DMS53 treated with DMSO at 0.1 percent for 48 hours (cell line): ENCODE measurements at regions not wholly inside any gene's neighbourhood (a gene's known extent, or its start where the extent isn't known, plus 50 kb on each side); places are given as distances from the start of the nearest gene placed in this dataset.
"Not testable (repeated sequence)": the region's sequence is repeated elsewhere in the genome, so short reads cannot be mapped to it uniquely, and the experiment has no call there.

Source experiments
- DNase-seq: peaks from one replicate; lab custom pipeline; 2025; ENCODE audit not compliant: unreplicated experiment; lab: John Stamatoyannopoulos, UW

DNA sequence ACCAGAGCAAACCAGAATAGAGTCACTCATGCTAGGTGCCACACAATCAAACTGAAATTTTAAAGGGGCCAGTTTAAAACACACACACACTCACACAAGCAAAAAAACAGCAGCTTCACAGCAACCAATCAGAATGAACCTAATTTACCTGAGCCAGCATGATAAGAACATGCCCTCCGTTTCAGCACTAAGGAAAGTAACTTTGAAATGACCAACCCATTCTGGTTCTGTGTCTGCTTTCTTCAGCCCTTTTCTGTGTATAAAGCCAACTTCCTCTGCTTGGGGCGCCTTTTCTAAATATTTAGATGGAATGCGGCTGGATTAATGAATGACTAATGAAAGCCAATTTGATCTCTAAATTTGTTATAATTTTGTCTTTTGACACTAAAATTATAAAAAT, 629.1 kb downstream of the ZEB2 start:
- no peak for DNase-seq

DNA sequence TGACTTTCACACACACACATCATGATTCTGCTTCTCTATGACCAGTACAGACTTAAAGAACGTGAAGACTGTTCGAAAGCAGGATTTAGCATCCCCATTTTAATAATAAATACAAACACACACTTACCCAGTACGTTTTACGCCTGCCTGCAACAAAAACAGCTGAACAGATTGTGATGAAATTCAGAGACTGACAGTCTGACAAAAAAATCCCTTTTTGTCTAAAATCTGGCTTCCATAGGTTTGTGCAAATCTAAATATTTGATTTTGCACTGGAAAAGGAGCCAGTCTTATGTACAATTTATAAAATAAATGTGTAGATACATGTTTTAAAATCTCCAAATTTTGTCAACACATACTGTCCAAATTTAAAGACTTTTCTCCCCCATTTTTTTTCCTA, 630.7 kb downstream of the ZEB2 start:
- DNase-seq: no peak

DNA sequence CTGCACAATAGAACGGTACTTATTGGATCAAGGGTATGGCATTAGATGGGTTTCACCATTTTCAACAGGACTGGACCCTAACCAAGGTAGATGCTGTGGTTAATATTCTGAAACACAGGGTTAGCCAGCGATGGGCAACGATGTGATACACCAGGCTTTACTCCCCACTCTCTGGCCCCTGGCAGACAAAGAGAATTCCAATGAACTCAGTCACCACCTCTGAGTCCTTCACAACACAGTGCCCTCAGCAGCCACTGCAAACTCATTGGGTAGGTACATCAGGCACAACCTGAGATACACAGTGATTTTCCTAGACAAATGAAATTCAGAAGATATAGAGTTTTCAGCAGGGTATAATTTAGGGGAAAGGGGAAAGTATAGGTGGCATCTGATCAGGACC, 634.5 kb downstream of the ZEB2 start:
- no peak for DNase-seq

DNA sequence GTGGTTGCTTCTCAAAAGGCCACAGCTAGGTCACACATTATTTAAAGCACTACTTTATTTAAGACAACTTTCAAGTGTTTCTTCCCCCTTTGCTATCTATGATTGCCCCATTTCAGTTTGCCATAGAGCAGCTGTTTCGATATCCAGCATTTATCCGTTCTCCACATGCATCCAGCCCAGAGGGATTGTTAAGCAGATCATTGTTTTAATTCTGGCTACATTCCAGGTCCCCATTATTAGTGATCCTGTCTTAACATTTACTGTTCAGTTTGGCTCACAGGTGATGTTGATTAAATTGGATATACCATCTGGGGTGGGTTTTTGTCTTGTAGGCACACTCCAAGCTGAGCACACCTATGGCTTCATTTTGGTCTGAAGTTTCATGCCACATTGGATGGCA, 638.7 kb downstream of the ZEB2 start:
- DNase-seq: no peak

DNA sequence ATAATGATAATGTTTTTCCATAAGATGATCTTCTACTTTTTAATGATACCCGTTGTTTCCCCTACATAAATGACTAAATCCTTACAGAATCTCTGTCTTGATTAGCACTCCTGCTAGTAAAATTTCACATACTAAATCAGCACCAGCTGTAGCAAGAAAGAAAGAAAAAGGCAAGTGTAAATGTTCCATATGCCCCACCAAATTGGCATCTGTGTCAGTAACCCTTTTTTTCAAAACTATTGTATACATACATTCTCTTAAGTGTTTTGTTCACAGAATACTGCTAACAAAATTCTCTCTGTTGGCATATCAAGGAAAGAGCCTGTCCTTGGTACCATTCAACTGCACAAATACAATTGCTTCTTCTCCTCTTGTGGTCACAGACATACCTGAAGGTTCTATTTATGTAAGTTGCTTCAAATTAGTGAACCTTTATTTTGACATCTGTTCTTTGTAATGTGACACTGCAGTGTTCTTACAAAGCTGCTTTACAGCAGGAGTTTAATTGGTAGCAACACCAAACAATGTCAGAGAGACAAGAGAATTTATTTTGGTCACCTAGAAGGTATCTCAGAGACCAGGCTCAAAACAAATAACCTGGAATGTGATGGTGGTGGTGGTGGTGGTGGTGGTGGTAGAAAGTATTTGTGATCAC, 641.9 kb downstream of the ZEB2 start:
- no peak for DNase-seq

DNA sequence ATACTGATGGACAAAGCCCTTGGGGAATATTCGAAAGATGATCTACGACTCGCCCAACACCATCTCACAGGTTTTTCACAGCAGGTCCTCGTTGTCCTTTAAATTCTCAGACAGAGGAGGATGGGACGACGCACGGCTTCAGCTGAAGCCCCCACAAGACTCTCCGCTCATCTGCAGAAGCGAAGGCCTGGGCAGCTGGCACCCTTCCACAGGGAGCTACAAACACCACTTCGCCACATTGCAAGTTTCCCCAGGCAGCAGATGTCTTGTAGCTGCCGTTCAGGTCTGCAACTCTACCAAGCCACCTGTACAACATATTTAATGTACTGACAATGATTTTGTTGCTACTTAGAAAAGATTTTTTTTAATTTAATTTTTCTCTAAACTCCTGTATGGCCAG, 642.9 kb downstream of the ZEB2 start:
- DNase-seq: no peak

DNA sequence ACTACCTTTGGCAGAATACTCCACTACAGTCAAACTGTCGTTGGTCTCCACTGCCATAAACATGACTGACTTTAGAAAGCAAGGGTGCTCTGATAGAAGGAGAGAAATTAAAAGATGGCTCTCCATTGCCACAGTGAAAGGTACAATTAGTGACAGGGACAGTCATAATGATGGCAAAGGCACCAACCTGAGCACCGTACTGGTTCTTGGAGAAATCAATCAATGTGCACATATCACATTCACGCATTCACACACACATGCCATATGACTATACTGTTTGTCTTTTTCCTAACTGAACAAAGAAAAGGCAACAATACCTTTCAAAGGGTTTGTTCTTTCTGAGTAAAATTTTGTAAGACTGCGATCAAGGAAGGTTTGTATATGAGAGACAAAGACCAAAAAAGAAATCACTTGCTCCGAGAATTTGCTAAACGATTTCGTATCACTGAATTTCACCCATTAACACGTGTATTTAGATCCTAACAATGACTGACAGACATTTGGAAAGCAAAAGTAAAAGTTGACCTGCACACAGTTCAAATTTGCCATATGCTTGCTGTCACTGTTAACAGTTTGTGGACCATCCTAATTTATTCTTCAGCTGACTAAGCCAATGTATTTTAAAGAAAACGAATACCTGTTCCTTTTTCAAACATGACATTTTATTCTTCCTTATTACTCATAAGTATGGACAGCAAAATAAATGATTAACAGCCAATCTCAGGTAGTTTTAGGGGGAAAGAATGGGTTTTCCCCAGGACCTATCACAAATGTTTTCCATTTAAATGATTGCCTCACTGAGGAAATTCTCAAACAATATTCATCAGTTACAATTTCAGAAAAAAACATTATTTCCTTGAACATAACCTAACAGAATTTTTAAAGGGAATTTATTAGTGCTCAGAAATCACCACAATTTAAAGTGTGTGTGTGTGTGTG, 644.4 kb downstream of the ZEB2 start:
- no peak for DNase-seq

DNA sequence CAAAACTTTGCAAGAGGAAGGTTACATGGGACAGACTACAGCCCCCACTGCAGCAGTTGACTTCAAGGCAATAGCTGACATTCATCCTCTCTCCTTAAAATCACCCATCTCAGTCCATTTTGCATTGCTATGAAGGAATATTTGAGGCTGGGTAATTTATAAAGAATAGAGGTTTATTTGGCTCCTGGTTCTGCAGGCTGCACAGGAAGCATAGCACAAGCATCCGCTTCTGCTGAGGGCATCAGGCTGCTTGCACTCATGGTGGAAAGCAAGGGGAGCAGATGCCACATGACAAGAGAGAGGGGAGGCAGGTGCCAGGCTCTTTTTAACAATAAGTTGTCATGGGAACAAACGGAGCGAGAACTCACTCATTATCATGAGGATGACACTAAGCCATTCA, 646.0 kb downstream of the ZEB2 start:
- DNase-seq: no peak

DNA sequence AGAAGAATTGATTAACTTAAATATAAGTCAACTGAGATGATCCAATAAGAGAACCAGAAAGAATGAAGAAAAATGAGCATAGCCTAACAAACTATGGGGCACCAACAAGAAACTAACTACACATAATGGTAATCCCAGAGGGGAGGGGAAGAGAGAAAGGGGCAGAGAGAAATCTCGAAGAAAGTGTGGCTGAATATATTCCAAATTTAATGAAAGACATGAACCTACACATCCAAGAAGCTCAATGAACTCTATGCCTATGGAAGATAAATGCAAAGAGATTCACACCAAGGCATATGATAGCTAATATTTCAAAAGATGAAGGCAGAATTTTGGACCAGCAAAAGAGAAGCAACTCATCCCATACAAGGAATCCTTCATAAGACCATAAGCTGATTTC, 649.2 kb downstream of the ZEB2 start:
- no peak for DNase-seq

DNA sequence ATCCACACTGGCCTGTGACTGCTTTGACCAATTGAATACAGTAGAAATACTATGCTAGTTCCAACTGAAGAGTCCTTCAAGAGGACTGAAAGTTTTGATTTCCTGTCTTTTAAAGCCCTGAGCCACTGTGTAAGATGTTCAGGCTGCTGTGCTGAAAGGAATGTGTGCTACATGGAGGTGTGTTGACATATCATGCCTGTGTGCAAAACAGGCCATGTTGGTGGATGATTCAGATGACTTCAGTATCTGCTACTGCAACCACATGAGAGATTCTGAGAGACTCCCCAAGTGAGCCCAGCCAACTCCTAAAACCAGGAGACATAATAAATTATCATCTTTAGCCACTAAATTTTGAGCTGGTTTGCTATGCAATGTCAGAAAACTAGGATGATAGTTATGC, 662.9 kb downstream of the ZEB2 start:
- no peak for DNase-seq

DNA sequence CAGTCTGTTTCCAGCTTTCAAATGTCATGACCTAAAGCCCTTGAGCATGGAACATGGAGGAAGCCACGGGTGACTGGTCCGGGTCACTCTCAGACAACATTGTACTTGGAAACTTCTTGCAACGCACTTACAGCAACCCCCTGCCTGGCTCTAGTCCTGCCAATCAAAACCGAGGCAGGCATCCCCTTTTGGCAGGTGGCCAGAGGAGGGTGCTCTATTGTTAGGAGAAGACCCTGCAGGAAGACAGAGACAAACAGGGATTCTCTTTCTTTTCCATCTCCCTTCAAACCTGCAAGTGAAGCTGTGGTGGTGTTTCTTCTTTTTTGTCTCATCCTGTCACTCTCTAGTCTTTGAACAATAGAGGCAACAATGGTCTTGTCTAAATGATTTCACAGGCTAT, 667.2 kb downstream of the ZEB2 start:
- DNase-seq: no peak

DNA sequence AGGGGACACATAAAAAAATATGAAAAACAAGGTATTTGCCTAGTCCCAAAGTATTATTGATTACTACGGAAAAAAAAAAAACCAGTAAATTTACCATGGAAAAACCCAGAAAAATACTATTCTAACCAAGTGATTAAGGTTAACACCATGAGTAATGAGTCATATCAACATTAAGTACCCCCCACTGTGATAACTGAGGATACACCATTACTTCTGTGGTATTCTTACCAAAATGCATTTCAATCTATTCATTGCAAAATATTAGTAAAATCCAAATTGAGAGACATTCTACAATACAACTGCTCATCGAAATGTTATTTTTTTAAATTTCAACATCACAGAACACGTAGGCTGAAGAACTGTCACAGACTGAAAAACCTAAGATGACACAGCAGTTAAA, 669.8 kb downstream of the ZEB2 start:
- no peak for DNase-seq

DNA sequence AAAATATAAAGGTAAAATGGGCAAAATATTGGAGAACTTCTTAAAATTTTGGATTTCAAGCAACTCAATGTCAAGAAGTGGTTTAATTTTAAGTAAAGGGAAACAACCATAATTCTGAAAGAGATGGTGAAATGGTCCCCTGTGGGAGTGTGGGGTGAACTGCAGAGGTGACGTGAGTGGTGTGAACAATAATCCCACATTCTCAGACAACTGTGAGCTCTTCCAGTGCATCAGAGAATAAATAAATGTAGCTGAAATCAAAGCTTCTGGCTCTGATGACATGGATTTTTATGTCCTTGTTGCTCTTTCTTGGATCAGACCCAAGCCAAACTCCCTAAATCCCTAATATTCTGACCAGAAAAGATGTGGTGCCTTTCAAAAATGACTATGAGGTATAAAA, 672.7 kb downstream of the ZEB2 start:
- no peak for DNase-seq

DNA sequence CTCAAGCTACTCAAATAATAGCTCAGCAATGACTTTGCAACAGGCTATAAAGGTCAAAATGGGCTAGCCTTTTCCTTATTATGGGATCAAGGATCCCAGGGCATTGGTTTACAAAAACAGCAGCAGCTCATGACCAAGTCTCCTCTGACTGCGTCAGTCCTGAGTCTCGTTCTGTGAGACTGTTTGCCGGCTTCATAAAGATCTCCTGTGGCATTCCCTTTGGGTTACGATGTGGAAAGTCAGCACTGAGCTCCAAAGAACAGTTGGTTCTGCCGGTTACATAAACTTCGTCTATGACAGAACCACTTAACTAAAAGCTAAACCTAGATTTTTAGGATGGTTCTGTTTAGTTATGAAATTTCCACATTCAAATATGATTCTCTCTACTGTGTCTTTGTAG, 674.9 kb downstream of the ZEB2 start:
- no peak for DNase-seq

DNA sequence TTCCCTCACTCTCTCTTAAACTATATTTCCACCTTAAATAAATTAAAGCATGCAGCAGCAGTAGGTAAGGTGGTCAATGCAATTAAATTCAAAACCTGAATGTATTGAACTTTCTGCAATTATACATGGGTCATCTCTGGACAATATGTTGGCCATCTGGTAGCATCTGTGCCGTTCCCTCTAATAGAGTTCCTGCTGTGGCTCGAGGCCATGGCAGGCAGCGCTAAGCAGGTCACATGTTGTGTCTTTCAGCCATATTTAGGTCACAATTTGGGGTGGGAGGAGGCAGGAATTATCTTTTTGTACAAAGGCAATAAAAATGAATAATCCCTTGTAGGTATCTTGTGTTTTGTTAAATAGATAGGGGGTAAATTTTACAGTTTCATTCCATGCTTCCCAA, 676.2 kb downstream of the ZEB2 start:
- DNase-seq: no peak

DNA sequence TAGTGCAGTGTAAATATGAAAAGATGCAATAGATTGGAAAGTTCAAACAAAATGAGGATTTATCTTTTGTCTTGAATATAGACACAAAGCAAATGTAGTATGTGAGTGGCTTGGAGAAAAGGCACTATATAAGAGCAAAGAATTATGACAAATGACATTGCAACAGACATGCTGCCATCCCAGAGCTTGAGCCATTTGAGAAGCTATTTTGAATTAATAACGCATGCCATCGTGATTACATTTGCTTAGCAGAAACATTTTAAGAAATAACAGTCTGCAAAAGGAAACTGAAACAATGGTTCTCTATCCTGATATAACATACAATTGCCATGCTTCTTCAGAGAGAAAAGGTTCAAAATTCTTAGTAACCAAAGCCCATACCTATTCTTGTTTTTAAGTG, 677.1 kb downstream of the ZEB2 start:
- no peak for DNase-seq

DNA sequence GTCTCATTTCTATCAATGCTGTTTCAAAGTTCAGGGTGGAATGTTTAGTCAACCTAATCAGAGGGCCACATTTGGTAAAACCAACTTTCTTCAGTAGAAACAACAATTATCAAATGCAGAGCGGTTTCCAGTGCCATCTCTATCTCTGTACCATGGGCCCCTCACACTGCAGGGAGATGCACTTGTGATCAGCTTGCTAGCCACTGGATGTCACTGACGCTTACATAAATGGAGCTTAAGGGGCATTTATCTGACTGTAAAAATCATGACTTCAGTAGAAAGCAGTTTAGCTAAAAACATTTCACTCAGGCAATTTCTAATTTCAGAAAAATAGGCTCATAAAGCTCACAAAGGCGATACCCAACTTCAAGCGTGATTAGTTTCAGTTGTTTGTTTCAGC, 678.0 kb downstream of the ZEB2 start:
- DNase-seq: no peak

DNA sequence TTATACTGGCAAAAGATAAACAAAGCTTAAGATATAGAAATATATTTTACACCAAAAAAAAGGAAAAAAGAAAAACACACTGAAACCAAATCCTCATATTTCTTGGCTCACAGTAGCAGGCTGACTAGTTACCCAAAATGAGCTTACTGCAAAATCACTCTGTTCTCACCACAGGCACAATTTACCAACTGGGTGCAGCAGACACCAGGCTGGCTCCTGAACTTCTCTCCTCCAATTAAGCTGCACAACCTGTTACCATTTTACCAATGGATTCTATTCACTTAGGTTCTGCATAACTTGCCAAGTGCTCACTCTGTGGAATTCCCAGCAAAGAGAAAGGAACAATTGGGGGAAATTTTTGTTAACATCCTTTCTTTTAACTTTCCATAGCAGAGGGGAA, 679.3 kb downstream of the ZEB2 start:
- no peak for DNase-seq

DNA sequence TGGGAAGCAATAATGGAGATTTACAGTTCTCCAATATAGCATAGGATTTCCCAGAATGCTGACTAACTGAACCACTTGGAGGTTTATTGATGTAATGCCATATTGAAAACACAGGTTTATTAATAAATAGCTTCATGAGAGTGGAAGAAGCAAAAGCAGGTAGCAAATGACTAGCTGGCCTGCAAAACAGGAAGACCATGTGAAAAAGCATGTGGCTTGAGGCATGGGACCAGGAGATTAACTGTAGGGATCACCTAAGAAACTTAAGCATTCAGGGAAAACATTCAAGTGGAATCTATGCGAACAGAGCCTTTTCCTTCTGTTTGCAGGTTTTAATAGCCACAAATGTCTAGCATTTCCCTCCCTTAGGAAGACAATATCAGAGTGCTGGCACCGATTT, 679.7 kb downstream of the ZEB2 start:
- DNase-seq: no peak

DNA sequence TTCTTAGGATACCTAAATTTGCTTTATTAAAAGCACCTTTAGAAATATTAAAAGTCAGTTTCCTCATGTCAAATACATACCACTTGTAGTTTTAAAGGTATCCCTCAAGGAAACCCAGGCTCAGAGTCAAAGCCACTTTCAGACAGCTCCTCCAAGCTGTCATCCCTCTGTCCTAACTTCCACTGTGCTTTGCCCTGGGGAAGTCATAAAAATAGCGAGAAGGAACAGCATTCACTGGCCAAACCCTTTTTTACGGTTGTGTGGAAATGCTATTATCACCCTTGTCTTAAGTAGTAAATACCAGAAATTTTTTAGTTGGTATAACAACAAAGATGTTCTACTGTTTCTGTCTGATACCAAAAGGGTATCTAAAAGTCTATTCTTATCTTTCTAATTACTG, 680.5 kb downstream of the ZEB2 start:
- no peak for DNase-seq

DNA sequence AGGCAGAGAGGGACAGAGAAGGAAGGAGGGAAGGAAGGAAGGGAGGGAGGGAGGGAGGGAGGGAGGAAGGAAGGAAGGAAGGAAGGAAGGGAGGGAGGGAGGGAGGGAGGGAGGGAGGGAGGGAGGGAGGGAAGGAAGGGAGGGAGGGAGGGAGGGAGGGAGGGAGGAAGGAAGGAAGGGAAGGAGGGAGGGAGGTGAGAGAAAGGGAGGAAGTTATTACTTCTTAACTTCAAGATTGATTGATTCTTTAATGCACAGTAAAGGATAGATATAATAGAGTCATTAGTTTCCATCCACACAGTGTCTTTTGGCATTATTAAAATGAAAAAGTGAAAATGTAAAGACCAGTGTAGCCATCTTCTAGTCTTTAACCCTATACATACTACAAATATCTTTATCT, 682.9 kb downstream of the ZEB2 start:
- not testable (repeated sequence) for DNase-seq

DNA sequence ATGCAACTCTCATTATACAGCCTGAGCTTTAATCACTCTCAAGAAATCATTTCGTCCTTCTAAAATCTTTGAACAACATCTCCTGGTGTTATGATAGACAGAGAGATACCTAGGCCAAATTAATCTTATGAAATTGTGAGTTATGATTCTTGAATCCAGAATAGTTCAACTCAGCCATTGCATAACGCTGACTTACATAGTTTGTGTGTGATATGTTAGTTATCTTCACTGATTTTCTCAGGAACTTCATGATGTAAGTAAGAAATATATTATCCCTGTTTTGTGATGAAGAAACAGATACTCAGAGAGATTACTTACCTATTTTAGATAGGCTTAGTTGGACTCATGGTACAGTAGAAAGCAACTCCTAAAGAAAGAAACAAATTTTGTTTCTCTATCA, 684.4 kb downstream of the ZEB2 start:
- DNase-seq: no peak
